VCaP (cell line): ENCODE measurements at regions not wholly inside any gene's neighbourhood (a gene's known extent, or its start where the extent isn't known, plus 50 kb on each side); places are given as distances from the start of the nearest gene placed in this dataset.

ENCODE experiments used
- H3K27ac ChIP-seq: fragments of 450-650 bp; 2 replicates; pipeline ENCODE4 v1.5.1; 2017
- TF ChIP-seq, protein P1 (sequence below): fragments of 450-650 bp; conservative IDR thresholded peaks from 2 replicates; pipeline ENCODE4 v1.5.1; 2017; ENCODE audit warnings: mild to moderate bottlenecking, moderate library complexity

DNA sequence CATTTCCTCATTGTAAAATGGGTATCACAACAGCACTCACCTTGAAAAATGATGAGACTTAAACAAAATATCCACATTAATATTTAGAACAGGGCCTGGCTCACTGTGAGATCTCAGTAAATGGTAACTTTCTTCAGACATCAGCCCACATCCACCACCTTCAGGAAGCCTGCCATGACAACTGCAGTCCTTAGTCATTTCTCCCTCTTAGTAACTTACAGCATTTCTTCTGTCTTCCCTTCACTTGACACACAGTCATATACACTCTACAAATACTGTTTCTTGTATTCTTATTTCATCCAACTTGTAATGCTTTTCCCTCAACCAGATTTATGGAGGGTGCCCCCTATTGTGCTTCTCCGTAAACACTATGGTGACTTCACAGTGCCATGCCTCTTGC, 263.0 kb downstream of the ZNF516 start:
- TF ChIP-seq, protein P1, sequence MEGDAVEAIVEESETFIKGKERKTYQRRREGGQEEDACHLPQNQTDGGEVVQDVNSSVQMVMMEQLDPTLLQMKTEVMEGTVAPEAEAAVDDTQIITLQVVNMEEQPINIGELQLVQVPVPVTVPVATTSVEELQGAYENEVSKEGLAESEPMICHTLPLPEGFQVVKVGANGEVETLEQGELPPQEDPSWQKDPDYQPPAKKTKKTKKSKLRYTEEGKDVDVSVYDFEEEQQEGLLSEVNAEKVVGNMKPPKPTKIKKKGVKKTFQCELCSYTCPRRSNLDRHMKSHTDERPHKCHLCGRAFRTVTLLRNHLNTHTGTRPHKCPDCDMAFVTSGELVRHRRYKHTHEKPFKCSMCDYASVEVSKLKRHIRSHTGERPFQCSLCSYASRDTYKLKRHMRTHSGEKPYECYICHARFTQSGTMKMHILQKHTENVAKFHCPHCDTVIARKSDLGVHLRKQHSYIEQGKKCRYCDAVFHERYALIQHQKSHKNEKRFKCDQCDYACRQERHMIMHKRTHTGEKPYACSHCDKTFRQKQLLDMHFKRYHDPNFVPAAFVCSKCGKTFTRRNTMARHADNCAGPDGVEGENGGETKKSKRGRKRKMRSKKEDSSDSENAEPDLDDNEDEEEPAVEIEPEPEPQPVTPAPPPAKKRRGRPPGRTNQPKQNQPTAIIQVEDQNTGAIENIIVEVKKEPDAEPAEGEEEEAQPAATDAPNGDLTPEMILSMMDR: no peak
- no peak overlapping the region for H3K27ac ChIP-seq

DNA sequence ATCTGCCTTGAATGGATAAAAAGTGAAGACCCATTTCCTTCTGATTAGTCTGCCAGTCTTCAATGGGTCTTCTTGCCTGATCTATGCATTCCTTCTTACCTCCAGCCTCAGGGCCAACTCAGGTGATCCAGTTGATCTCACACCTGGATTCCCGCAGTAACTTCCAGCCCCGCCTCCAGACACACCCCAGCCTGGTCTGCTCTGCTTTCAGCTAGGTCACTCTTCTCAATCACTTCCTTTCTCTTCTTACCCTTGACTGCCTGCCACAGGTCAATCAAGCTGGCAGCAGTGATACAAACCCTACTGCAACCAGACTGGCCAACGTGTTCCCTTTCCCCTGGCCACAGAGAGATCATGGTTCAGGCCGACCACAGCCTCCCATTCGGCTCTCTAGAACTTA, 263.6 kb downstream of the ZNF516 start:
- no peak overlapping the region for H3K27ac ChIP-seq
- TF ChIP-seq, protein P1: no peak

DNA sequence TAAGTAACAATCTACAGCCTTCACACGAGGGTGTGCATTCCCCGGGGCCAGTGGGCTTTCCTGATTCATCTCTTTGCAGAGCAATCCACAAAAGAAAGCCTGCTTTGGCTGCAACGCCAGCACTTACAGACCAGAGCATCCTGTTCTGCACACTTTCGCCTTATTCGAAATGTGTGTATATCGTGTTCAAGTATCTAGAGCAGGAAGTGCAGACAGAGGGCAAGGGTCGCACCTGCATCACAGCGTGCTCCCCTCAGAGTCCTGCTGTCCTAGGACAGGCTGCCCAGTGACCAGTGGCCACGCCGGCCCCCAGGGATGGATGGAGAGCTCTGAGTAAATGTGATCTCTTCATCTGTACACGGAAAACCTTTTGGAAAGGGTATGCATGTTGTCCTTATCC, 264.3 kb downstream of the ZNF516 start:
- TF ChIP-seq, protein P1: no peak
- H3K27ac ChIP-seq: no peak overlapping the region

DNA sequence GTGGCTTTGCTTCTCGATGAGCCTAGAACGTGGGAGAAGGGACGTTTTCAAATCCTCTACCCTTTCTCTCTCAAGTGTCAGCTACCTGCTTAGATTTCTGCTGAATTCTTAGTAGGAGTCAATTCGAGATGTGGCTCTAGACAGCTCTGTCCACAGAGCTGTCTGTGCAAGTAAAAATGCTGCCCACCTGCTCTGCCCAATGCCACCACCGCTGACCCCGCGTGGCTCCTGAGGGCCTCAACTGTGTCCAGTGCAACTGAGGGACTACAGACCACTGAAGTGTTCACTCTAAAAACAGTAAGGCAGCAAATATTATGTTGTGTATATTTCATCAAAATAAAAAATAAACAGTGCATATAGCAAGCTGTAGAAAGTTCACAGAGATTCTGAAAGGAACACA, 266.3 kb downstream of the ZNF516 start:
- TF ChIP-seq, protein P1: no peak

GRCh38 chr18:76227759-76228158, 267.3 kb downstream of the ZNF516 start:
- no peak overlapping the region for H3K27ac ChIP-seq
- TF ChIP-seq, protein P1: no peak

More for the DNA sequence above, 266.3 kb downstream of the ZNF516 start:
- no peak overlapping the region for H3K27ac ChIP-seq

DNA sequence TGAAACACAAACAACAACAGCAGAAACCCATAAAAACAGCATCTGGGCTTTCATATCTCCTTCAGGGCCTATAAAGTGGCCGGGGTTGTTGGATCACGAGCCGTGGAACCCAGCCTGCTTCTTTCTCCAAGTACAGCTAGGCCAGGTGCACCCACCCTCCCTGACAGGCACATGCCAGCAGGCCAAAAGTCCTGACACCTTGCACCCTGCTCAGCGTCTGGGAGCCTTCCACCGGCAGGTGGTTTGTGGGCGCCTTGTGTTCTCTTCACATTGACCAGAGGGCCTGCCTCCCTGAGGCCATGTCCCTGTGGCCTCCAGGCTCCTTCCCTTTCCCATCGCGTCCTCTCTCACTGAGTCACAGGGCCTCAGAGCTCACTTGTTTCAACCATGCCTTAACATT, 271.6 kb downstream of the ZNF516 start:
- TF ChIP-seq, protein P1: no peak
- H3K27ac ChIP-seq: no peak overlapping the region

GRCh38 chr18:76219023-76219422, 276.0 kb downstream of the ZNF516 start:
- TF ChIP-seq, protein P1: no peak
- no peak overlapping the region for H3K27ac ChIP-seq

DNA sequence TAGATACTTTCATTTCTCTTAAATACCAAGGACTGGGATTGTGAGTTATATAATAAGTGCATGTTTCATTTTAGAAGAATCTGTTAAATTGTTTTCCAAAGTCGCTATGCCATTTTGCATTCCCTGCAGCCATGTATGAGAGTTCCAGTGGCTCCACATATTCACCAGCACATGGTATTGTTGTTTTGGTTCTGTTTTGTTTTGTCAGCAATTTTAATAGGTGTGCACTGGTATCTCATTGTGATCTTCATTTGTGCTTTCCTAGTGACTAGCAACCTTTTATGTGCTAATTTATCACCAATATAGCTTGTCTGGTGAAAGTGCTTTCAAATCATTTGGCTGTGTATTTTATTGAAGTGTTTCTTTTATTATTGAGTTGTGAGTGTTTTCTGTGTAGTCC, 278.9 kb downstream of the ZNF516 start:
- H3K27ac ChIP-seq: no peak overlapping the region
- TF ChIP-seq, protein P1: no peak
